Activated CD8-positive, alpha-beta T cell treated with anti-CD3 and anti-CD28 coated beads for 36 hours (primary cell): ENCODE measurements at regions not wholly inside any gene's neighbourhood (a gene's known extent, or its start where the extent isn't known, plus 50 kb on each side); places are given as distances from the start of the nearest gene placed in this dataset.

Experiments used
- ATAC-seq: fragments of 200-7000 bp; cut with Tn5 transposase; one replicate; pipeline ENCODE4 v1.10.0; 2021; ENCODE audit warnings: mild to moderate bottlenecking, moderate library complexity
- CTCF ChIA-PET: fragments of 350-600 bp; sonication (Branson Sonifier 250); formaldehyde crosslinking; loops from one replicate; lab custom pipeline; 2021; ENCODE audit warnings: antibody characterized with exemption; lab: Charles Lee
- POLR2A ChIA-PET: fragments of 350-600 bp; sonication (Branson Sonifier 250); formaldehyde crosslinking; loops from one replicate; lab custom pipeline; 2021; ENCODE audit warnings: antibody characterized with exemption; lab: Charles Lee
- DNase-seq: peaks from one replicate; pipeline ENCODE4 v3.0.0-alpha.2; 2020
- H3K27ac Mint-ChIP-seq: one replicate; pipeline ENCODE4 v1.8.0; 2021; ENCODE audit warnings: mild to moderate bottlenecking, mixed read lengths
- H3K27me3 Mint-ChIP-seq: one replicate; pipeline ENCODE4 v1.8.0; 2021; ENCODE audit warnings: mixed read lengths
- H3K36me3 Mint-ChIP-seq: one replicate; pipeline ENCODE4 v1.8.0; 2021; ENCODE audit warnings: low read depth, mixed read lengths
- H3K4me1 Mint-ChIP-seq: one replicate; pipeline ENCODE4 v1.8.0; 2021; ENCODE audit warnings: low read depth, mixed read lengths
- H3K4me3 Mint-ChIP-seq: one replicate; pipeline ENCODE4 v1.8.0; 2021; ENCODE audit warnings: mild to moderate bottlenecking, moderate library complexity, mixed read lengths
- H3K9me3 Mint-ChIP-seq: one replicate; pipeline ENCODE4 v1.8.0; 2021; ENCODE audit warnings: mixed read lengths
- CTCF ChIP-seq: fragments of 200-600 bp; IDR thresholded peaks from one replicate; pipeline ENCODE4 v1.8.0; 2022; ENCODE audit warnings: antibody characterized with exemption, mild to moderate bottlenecking
- intact Hi-C: fragments of 100-400 bp; cut with micrococcal nuclease; formaldehyde crosslinking; loops from one replicate; pipeline ENCODE4 v1.10.0; 2022

- intact Hi-C loops: no loop called here
- H3K36me3 Mint-ChIP-seq: no peaks in the 10 kb centered on the region
- no peak for ATAC-seq
- ChIA-PET POLR2A (no interaction called here), CTCF (no interaction called here)
- H3K27ac Mint-ChIP-seq: no peak overlapping the region
- H3K9me3 Mint-ChIP-seq: no peaks in the 10 kb centered on the region
- TF ChIP-seq CTCF: no peak
- H3K4me1 Mint-ChIP-seq: no peaks in the 10 kb centered on the region
- peaks cover 42% of the 10 kb centered on the region for H3K27me3 Mint-ChIP-seq
- H3K4me3 Mint-ChIP-seq: no peak overlapping the region
- no peak for DNase-seq
Measured at GRCh38 chr9:126204197-126204596, 122.4 kb upstream of the MVB12B start.

GRCh38 chr9:126204708-126205225 lies 121.9 kb upstream of the MVB12B start:
- ChIA-PET CTCF (no interaction called here), POLR2A (no interaction called here)
- no peaks in the 10 kb centered on the region for H3K36me3 Mint-ChIP-seq
- TF ChIP-seq CTCF: no peak
- DNase-seq: no peak
- intact Hi-C loops: no loop called here
- H3K27ac Mint-ChIP-seq: no peak overlapping the region
- H3K4me3 Mint-ChIP-seq: no peak overlapping the region
- no peak for ATAC-seq
- no peaks in the 10 kb centered on the region for H3K4me1 Mint-ChIP-seq
- H3K9me3 Mint-ChIP-seq: no peaks in the 10 kb centered on the region
- peaks cover 44% of the 10 kb centered on the region for H3K27me3 Mint-ChIP-seq

GRCh38 chr9:126205265-126205664 lies 121.4 kb upstream of the MVB12B start:
- TF ChIP-seq CTCF: no peak
- ChIA-PET CTCF (no interaction called here), POLR2A (no interaction called here)
- Mint-ChIP-seq H3K36me3 (no peaks in the 10 kb centered on the region), H3K9me3 (no peaks in the 10 kb centered on the region), H3K27me3 (peaks cover 40% of the 10 kb centered on the region), H3K4me3 (no peak overlapping the region), H3K4me1 (no peaks in the 10 kb centered on the region), H3K27ac (no peak overlapping the region)
- no peak for DNase-seq
- intact Hi-C loops: no loop called here
- no peak for ATAC-seq

DNA sequence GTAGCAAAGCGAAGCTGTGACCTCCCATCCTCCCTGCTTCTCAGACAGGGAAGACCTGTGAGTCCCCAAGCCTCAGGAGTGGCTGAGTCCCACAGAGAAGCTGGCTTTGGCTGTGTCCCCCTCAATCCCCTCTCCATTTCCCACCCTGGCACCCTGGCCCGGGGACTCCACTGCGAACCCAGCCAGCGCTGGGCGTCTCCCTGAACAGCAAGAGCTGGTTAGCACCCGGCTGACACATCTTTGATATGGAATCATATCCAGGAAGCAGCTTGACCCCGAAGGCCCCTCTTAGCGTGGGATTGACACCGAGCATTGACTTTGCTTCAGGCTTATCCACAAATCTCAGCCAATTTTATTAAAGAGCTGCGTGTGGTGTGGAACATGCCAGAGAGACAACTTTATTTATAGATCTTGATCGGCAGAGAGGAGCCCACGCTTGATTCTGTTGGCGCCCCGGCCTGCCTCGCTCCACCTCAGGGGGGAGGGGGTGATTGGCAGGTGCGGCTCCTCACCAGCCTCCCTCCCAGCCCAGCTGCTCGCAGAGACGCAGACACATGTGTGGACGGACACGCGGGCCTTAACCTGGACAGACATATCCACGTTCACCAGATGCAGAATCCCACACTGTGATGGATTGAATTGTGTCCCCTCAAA lies 120.7 kb upstream of the MVB12B start:
- ChIA-PET POLR2A (no interaction called here), CTCF (no interaction called here)
- no peak overlapping the region for H3K4me3 Mint-ChIP-seq
- no peak overlapping the region for H3K27ac Mint-ChIP-seq
- TF ChIP-seq CTCF: no peak
- H3K27me3 Mint-ChIP-seq: peaks cover 35% of the 10 kb centered on the region
- H3K36me3 Mint-ChIP-seq: no peaks in the 10 kb centered on the region
- ATAC-seq (no peak), DNase-seq (no peak)
- intact Hi-C loops: no loop called here
- H3K9me3 Mint-ChIP-seq: no peaks in the 10 kb centered on the region
- H3K4me1 Mint-ChIP-seq: no peaks in the 10 kb centered on the region

GRCh38 chr9:126207256-126207655 lies 119.4 kb upstream of the MVB12B start:
- ChIA-PET POLR2A (interaction anchor here (1.3 kb wide), 1 partner anchor 8 kb away, joined by 4 read pairs; no protein-coding TSS in a partner anchor), CTCF (no interaction called here)
- H3K36me3 Mint-ChIP-seq: no peaks in the 10 kb centered on the region
- no peak for DNase-seq
- intact Hi-C loops: no loop called here
- H3K27ac Mint-ChIP-seq: no peak overlapping the region
- H3K4me1 Mint-ChIP-seq: no peaks in the 10 kb centered on the region
- ATAC-seq: no peak
- no peak overlapping the region for H3K4me3 Mint-ChIP-seq
- no peak for TF ChIP-seq CTCF
- no peaks in the 10 kb centered on the region for H3K9me3 Mint-ChIP-seq
- peaks cover 28% of the 10 kb centered on the region for H3K27me3 Mint-ChIP-seq
